22Rv1 (cell line): ENCODE measurements at regions not wholly inside any gene's neighbourhood (a gene's known extent, or its start where the extent isn't known, plus 50 kb on each side); places are given as distances from the start of the nearest gene placed in this dataset.

Experiments used
- ZFX ChIP-seq: fragments of 450-650 bp; IDR thresholded peaks from 2 replicates; pipeline ENCODE4 v1.6.1; 2017; ENCODE audit warnings: antibody characterized with exemption, borderline replicate concordance
- TF ChIP-seq, protein P1 (sequence below): fragments of 450-650 bp; IDR thresholded peaks from 2 replicates; pipeline ENCODE4 v1.5.1; 2017; ENCODE audit warnings: mild to moderate bottlenecking

DNA sequence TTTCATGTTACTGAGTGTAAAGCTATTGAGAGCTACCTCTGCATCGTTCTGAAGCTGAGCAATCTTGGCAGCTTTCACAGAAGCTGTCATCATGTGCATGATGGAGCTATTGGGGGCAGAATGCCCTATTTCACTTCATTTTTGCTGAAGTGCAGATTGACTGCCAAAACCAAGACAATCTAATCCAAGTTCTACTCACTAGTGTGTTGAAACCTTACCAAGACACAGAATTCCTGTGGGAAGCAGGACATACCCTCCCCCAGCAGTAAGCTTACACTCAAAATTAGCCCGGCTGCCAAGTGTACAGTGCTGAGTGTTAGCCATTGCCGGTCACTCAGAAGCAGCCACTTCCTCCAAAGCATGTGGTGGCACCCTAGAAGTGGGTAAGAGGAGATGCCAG lies 177.3 kb upstream of the TENT5A start:
- TF ChIP-seq, protein P1, sequence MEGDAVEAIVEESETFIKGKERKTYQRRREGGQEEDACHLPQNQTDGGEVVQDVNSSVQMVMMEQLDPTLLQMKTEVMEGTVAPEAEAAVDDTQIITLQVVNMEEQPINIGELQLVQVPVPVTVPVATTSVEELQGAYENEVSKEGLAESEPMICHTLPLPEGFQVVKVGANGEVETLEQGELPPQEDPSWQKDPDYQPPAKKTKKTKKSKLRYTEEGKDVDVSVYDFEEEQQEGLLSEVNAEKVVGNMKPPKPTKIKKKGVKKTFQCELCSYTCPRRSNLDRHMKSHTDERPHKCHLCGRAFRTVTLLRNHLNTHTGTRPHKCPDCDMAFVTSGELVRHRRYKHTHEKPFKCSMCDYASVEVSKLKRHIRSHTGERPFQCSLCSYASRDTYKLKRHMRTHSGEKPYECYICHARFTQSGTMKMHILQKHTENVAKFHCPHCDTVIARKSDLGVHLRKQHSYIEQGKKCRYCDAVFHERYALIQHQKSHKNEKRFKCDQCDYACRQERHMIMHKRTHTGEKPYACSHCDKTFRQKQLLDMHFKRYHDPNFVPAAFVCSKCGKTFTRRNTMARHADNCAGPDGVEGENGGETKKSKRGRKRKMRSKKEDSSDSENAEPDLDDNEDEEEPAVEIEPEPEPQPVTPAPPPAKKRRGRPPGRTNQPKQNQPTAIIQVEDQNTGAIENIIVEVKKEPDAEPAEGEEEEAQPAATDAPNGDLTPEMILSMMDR: no peak
- TF ChIP-seq ZFX: no peak
